WTC11 (cell line): ENCODE measurements at regions not wholly inside any gene's neighbourhood (a gene's known extent, or its start where the extent isn't known, plus 50 kb on each side); places are given as distances from the start of the nearest gene placed in this dataset.

Experiments
- ATAC-seq: fragments of 200-7000 bp; cut with Tn5 transposase; 2 replicates; pipeline ENCODE4 v1.10.0; 2021; ENCODE audit warnings: mild to moderate bottlenecking, moderate library complexity
- CTCF ChIA-PET: fragments of 300-600 bp; sonication (Branson Sonifier 250); formaldehyde crosslinking; loops from one replicate; lab custom pipeline; 2021; ENCODE audit warnings: antibody characterized with exemption; lab: Charles Lee
- POLR2A ChIA-PET: fragments of 350-600 bp; sonication (Branson Sonifier 250); formaldehyde crosslinking; loops from one replicate; lab custom pipeline; 2021; ENCODE audit warnings: antibody characterized with exemption; lab: Charles Lee
- DNase-seq: peaks from one replicate; pipeline ENCODE4 v3.0.0; 2021; ENCODE audit warnings: low spot score
- H3K27ac Mint-ChIP-seq: 2 replicates; pipeline ENCODE4 v1.8.0; 2021; ENCODE audit warnings: mixed read lengths
- H3K27me3 Mint-ChIP-seq: 2 replicates; pipeline ENCODE4 v1.8.0; 2021; ENCODE audit warnings: low read depth, mild to moderate bottlenecking, moderate library complexity, mixed read lengths
- H3K36me3 Mint-ChIP-seq: 2 replicates; pipeline ENCODE4 v1.8.0; 2021; ENCODE audit warnings: mixed read lengths
- H3K4me1 Mint-ChIP-seq: 2 replicates; pipeline ENCODE4 v1.8.0; 2022; ENCODE audit warnings: mixed read lengths
- H3K4me3 Mint-ChIP-seq: 2 replicates; pipeline ENCODE4 v1.8.0; 2021; ENCODE audit warnings: mild to moderate bottlenecking, moderate library complexity, mixed read lengths
- H3K9me3 Mint-ChIP-seq: 2 replicates; pipeline ENCODE4 v1.8.0; 2021; ENCODE audit warnings: mixed read lengths
- CTCF ChIP-seq: fragments of 200-600 bp; IDR thresholded peaks from 2 replicates; pipeline ENCODE4 v1.8.0; 2022; ENCODE audit warnings: antibody characterized with exemption
- E2F4 ChIP-seq: sonication (generic); formaldehyde crosslinking; IDR thresholded peaks from 2 replicates; pipeline ENCODE4 v1.8.1; 2022; ENCODE audit warnings: low read depth, mild to moderate bottlenecking, moderate library complexity, missing genetic modification reagents, borderline replicate concordance
- ELF4 ChIP-seq: sonication (generic); formaldehyde crosslinking; IDR thresholded peaks from 2 replicates; pipeline ENCODE4 v1.8.1; 2022; ENCODE audit warnings: low read depth, mild to moderate bottlenecking, moderate library complexity, missing genetic modification reagents
- ESRRA ChIP-seq: sonication (generic); formaldehyde crosslinking; IDR thresholded peaks from 2 replicates; pipeline ENCODE4 v1.8.1; 2022; ENCODE audit warnings: mild to moderate bottlenecking, missing genetic modification reagents, borderline replicate concordance
- ETV6 ChIP-seq: sonication (generic); formaldehyde crosslinking; IDR thresholded peaks from 2 replicates; pipeline ENCODE4 v1.8.1; 2022; ENCODE audit warnings: mild to moderate bottlenecking, missing genetic modification reagents
- GABPB1 ChIP-seq: sonication (generic); formaldehyde crosslinking; IDR thresholded peaks from 2 replicates; pipeline ENCODE4 v1.8.1; 2023; ENCODE audit warnings: mild to moderate bottlenecking, missing genetic modification reagents
- GRHL2 ChIP-seq: fragments of 250-450 bp; sonication (Bioruptor Pico); IDR thresholded peaks from 2 replicates; pipeline ENCODE4 v1.8.0; 2022; ENCODE audit warnings: mild to moderate bottlenecking, moderate library complexity; ENCODE audit not compliant: insufficient replicate concordance, severe bottlenecking
- KAT7 ChIP-seq: sonication (generic); formaldehyde crosslinking; IDR thresholded peaks from 2 replicates; pipeline ENCODE4 v1.8.1; 2023; ENCODE audit warnings: missing genetic modification reagents, mild to moderate bottlenecking, borderline replicate concordance
- MXD4 ChIP-seq: fragments of 250-450 bp; sonication (Bioruptor Pico); IDR thresholded peaks from 2 replicates; pipeline ENCODE4 v1.8.0; 2021; ENCODE audit warnings: mild to moderate bottlenecking, moderate library complexity, borderline replicate concordance
- NFATC4 ChIP-seq: fragments of 250-450 bp; sonication (Bioruptor Pico); IDR thresholded peaks from 2 replicates; pipeline ENCODE4 v1.9.0; 2021; ENCODE audit warnings: mild to moderate bottlenecking
- NR1H2 ChIP-seq: sonication (generic); formaldehyde crosslinking; IDR thresholded peaks from 2 replicates; pipeline ENCODE4 v1.9.0; 2021; ENCODE audit warnings: mild to moderate bottlenecking, moderate library complexity, missing genetic modification reagents
- NR2C2 ChIP-seq: sonication (generic); formaldehyde crosslinking; IDR thresholded peaks from 2 replicates; pipeline ENCODE4 v1.8.0; 2022; ENCODE audit warnings: mild to moderate bottlenecking, missing genetic modification reagents
- NR3C1 ChIP-seq: sonication (generic); formaldehyde crosslinking; conservative IDR thresholded peaks from 2 replicates; pipeline ENCODE4 v1.8.1; 2023; ENCODE audit warnings: low read depth, mild to moderate bottlenecking, missing genetic modification reagents
- RELA ChIP-seq: sonication (generic); formaldehyde crosslinking; IDR thresholded peaks from 2 replicates; pipeline ENCODE4 v1.8.1; 2022; ENCODE audit warnings: missing genetic modification reagents, mild to moderate bottlenecking, borderline replicate concordance
- SMAD4 ChIP-seq: sonication (generic); formaldehyde crosslinking; IDR thresholded peaks from 2 replicates; pipeline ENCODE4 v1.8.0; 2022; ENCODE audit warnings: mild to moderate bottlenecking, missing genetic modification reagents
- SOX15 ChIP-seq: fragments of 250-450 bp; sonication (Bioruptor Pico); IDR thresholded peaks from 2 replicates; pipeline ENCODE4 v1.9.0; 2021; ENCODE audit warnings: mild to moderate bottlenecking
- ZNF263 ChIP-seq: sonication (generic); formaldehyde crosslinking; IDR thresholded peaks from 2 replicates; pipeline ENCODE4 v1.8.1; 2022; ENCODE audit warnings: low read depth, mild to moderate bottlenecking, moderate library complexity, missing genetic modification reagents
- ZNF671 ChIP-seq: fragments of 250-450 bp; sonication (Bioruptor Pico); IDR thresholded peaks from 2 replicates; pipeline ENCODE4 v1.8.0; 2021; ENCODE audit warnings: mild to moderate bottlenecking
- ZSCAN18 ChIP-seq: fragments of 250-450 bp; sonication (Bioruptor Pico); IDR thresholded peaks from 2 replicates; pipeline ENCODE4 v2.1.2; 2022; ENCODE audit warnings: mild to moderate bottlenecking, moderate library complexity
- TF ChIP-seq, protein P1 (sequence below): sonication (generic); formaldehyde crosslinking; IDR thresholded peaks from 2 replicates; pipeline ENCODE4 v1.8.1; 2023; ENCODE audit warnings: mild to moderate bottlenecking, missing genetic modification reagents
- TF ChIP-seq, protein P2 (sequence below): sonication (generic); formaldehyde crosslinking; IDR thresholded peaks from 2 replicates; pipeline ENCODE4 v1.8.1; 2023; ENCODE audit warnings: mild to moderate bottlenecking, missing genetic modification reagents
- TF ChIP-seq, protein P3 (sequence below): sonication (generic); formaldehyde crosslinking; IDR thresholded peaks from 2 replicates; pipeline ENCODE4 v1.8.1; 2023; ENCODE audit warnings: mild to moderate bottlenecking, missing genetic modification reagents, moderate library complexity
- TF ChIP-seq, protein P4 (sequence below): sonication (generic); formaldehyde crosslinking; IDR thresholded peaks from 2 replicates; pipeline ENCODE4 v1.8.1; 2023; ENCODE audit warnings: mild to moderate bottlenecking, missing genetic modification reagents, moderate library complexity

DNA sequence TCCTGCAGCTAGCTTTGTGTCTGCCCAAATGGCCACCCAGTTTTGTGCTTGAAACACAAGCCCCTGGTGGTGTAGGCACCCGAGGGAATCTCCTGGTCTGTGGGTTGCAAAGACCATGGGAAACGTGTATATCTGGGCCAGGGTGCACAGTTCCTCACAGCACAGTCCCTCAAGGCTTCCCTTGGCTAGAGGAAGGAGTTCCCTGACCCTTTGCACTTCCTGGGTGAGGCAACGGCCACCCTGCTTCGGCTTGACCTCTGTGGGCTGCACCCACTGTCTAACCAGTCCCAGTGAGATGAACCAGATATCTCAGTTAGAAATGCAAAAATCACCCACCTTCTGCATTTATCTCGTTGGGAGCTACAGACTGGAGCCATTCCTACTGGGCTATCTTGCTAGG lies 865.0 kb upstream of the ACO1 start:
- POLR2A ChIA-PET = no interaction called here
- no peaks in the 10 kb centered on the region for H3K36me3 Mint-ChIP-seq
- H3K27ac Mint-ChIP-seq = no peak overlapping the region

DNA sequence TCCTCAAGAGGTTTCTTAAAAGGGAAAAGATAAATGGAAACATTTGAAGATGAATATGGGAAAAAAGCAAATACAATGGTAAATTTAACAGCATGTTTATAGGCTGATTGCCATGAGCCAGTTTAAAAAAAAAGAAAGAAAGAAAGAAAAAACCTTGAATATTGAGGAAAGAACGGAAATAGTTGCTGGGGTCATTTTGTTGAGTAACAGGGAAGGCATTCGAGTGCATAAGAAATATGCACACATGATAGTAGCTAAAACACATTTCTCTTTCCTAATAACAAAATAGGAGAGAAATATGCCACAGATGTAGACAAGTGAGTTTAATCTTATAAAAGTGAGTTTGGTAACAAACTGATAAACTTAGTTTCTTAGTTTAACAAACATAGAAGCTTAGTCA lies 864.6 kb upstream of the ACO1 start:
- DNase-seq (no peak), ATAC-seq (no peak)
- ChIA-PET CTCF (no interaction called here), POLR2A (no interaction called here)
- peaks cover 12% of the 10 kb centered on the region for H3K9me3 Mint-ChIP-seq
- H3K4me1 Mint-ChIP-seq = peaks cover 11% of the 10 kb centered on the region
- no peak overlapping the region for H3K27ac Mint-ChIP-seq
- H3K27me3 Mint-ChIP-seq = no peaks in the 10 kb centered on the region; the same call in 1 of the 2 replicates
- no peak overlapping the region for H3K4me3 Mint-ChIP-seq
- TF ChIP-seq NFATC4 (CRISPR knock-in tag) (no peak), GRHL2 (no peak), GABPB1 (CRISPR knock-in tag) (no peak), KAT7 (CRISPR knock-in tag) (no peak), ESRRA (CRISPR knock-in tag) (no peak), MXD4 (CRISPR knock-in tag) (no peak), RELA (no peak)
- TF ChIP-seq, protein P1, sequence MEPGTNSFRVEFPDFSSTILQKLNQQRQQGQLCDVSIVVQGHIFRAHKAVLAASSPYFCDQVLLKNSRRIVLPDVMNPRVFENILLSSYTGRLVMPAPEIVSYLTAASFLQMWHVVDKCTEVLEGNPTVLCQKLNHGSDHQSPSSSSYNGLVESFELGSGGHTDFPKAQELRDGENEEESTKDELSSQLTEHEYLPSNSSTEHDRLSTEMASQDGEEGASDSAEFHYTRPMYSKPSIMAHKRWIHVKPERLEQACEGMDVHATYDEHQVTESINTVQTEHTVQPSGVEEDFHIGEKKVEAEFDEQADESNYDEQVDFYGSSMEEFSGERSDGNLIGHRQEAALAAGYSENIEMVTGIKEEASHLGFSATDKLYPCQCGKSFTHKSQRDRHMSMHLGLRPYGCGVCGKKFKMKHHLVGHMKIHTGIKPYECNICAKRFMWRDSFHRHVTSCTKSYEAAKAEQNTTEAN (CRISPR knock-in tag) = no peak
- TF ChIP-seq, protein P2, sequence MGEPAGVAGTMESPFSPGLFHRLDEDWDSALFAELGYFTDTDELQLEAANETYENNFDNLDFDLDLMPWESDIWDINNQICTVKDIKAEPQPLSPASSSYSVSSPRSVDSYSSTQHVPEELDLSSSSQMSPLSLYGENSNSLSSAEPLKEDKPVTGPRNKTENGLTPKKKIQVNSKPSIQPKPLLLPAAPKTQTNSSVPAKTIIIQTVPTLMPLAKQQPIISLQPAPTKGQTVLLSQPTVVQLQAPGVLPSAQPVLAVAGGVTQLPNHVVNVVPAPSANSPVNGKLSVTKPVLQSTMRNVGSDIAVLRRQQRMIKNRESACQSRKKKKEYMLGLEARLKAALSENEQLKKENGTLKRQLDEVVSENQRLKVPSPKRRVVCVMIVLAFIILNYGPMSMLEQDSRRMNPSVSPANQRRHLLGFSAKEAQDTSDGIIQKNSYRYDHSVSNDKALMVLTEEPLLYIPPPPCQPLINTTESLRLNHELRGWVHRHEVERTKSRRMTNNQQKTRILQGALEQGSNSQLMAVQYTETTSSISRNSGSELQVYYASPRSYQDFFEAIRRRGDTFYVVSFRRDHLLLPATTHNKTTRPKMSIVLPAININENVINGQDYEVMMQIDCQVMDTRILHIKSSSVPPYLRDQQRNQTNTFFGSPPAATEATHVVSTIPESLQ (CRISPR knock-in tag) = no peak
- no peaks in the 10 kb centered on the region for H3K36me3 Mint-ChIP-seq

More for the DNA sequence above, 865.0 kb upstream of the ACO1 start:
- ATAC-seq = no peak
- Mint-ChIP-seq H3K27me3 (no peaks in the 10 kb centered on the region; the same call in 1 of the 2 replicates), H3K4me3 (no peak overlapping the region), H3K4me1 (peaks cover 11% of the 10 kb centered on the region), H3K9me3 (peaks cover 14% of the 10 kb centered on the region)
- no peak for DNase-seq
- CTCF ChIA-PET = no interaction called here
- no peak for TF ChIP-seq ZSCAN18 (CRISPR knock-in tag)
- no peak for TF ChIP-seq ZNF671 (CRISPR knock-in tag)
- no peak for TF ChIP-seq SMAD4 (CRISPR knock-in tag)
- TF ChIP-seq ZNF263 (CRISPR knock-in tag) = no peak
- TF ChIP-seq, protein P3, sequence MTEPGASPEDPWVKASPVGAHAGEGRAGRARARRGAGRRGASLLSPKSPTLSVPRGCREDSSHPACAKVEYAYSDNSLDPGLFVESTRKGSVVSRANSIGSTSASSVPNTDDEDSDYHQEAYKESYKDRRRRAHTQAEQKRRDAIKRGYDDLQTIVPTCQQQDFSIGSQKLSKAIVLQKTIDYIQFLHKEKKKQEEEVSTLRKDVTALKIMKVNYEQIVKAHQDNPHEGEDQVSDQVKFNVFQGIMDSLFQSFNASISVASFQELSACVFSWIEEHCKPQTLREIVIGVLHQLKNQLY (CRISPR knock-in tag) = no peak
- no peak for TF ChIP-seq NR1H2
- TF ChIP-seq NR3C1 (CRISPR knock-in tag) = no peak

DNA sequence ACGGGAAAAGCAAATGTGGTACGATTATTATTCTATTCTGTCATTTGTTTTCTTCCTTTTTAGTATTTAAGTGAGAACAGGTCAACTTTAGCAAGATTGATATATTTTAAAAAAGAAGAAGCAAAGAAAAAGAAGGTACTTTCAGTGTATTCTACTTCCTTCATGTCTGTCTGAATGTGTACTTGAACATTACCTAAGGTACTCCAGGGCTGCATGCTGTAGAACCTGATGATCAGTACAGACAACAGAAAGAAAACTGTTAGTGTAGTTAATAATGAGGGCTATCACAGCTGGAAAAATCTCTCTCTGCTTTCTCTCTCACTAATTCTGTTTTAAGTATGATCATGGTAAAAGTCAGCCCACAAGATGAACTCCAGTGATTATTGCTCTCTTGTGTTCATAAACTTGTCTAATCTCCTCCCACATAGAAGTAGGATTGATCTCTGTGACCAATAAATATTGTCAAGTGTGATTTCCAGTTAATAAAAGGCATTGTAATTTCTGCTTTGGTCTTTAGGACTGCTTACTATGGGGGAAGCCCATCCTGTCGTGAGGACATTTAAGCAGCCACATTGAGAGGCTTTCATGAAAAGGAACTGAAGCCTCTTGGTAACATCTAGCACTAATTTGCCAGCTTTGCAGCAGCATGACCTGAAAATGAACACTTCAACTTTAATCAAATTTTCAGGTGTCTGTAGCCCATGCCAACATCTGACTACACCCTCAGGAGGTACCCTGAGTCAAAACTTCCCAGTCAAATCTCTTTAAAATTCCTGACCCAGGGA lies 864.0 kb upstream of the ACO1 start:
- ChIA-PET POLR2A (no interaction called here), CTCF (no interaction called here)
- Mint-ChIP-seq H3K4me1 (peaks cover 11% of the 10 kb centered on the region), H3K27me3 (no peaks in the 10 kb centered on the region; the same call in 1 of the 2 replicates), H3K9me3 (peaks cover 13% of the 10 kb centered on the region), H3K36me3 (no peaks in the 10 kb centered on the region), H3K27ac (no peak overlapping the region), H3K4me3 (no peak overlapping the region)
- DNase-seq (no peak), ATAC-seq (no peak)
- TF ChIP-seq ETV6 = no peak
- TF ChIP-seq E2F4 (CRISPR knock-in tag) = no peak
- TF ChIP-seq ESRRA (CRISPR knock-in tag) = no peak
- no peak for TF ChIP-seq SOX15 (CRISPR knock-in tag)
- TF ChIP-seq ELF4 (CRISPR knock-in tag) = no peak
- TF ChIP-seq CTCF = no peak
- TF ChIP-seq, protein P4, sequence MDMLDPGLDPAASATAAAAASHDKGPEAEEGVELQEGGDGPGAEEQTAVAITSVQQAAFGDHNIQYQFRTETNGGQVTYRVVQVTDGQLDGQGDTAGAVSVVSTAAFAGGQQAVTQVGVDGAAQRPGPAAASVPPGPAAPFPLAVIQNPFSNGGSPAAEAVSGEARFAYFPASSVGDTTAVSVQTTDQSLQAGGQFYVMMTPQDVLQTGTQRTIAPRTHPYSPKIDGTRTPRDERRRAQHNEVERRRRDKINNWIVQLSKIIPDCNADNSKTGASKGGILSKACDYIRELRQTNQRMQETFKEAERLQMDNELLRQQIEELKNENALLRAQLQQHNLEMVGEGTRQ (CRISPR knock-in tag) = no peak
- TF ChIP-seq NR2C2 (CRISPR knock-in tag) = no peak
